Activated naive CD4-positive, alpha-beta T cell treated with anti-CD3 and anti-CD28 coated beads, Interleukin-2, amount 10 ng/mL, durations not matched to agents 7 days and 5 days (primary cell): ENCODE measurements at regions not wholly inside any gene's neighbourhood (a gene's known extent, or its start where the extent isn't known, plus 50 kb on each side); places are given as distances from the start of the nearest gene placed in this dataset.
"Not testable (repeated sequence)": the region's sequence is repeated elsewhere in the genome, so short reads cannot be mapped to it uniquely, and the experiment has no call there.

Experiments used
- CTCF ChIA-PET: fragments of 350-600 bp; sonication (Branson Sonifier 250); formaldehyde crosslinking; loops from one replicate; lab custom pipeline; 2021; ENCODE audit warnings: antibody characterized with exemption; lab: Charles Lee
- DNase-seq: peaks from one replicate; pipeline ENCODE4 v3.0.0-alpha.2; 2020
- H3K27ac Mint-ChIP-seq: one replicate; pipeline ENCODE4 v1.8.0; 2021; ENCODE audit warnings: mild to moderate bottlenecking, moderate library complexity, mixed read lengths
- H3K27me3 Mint-ChIP-seq: one replicate; pipeline ENCODE4 v1.8.0; 2021; ENCODE audit warnings: mild to moderate bottlenecking, mixed read lengths
- H3K36me3 Mint-ChIP-seq: one replicate; pipeline ENCODE4 v1.8.0; 2021; ENCODE audit warnings: mixed read lengths
- H3K4me1 Mint-ChIP-seq: one replicate; pipeline ENCODE4 v1.8.0; 2021; ENCODE audit warnings: mixed read lengths
- H3K4me3 Mint-ChIP-seq: one replicate; pipeline ENCODE4 v1.8.0; 2021; ENCODE audit warnings: mild to moderate bottlenecking, moderate library complexity, mixed read lengths
- H3K9me3 Mint-ChIP-seq: one replicate; pipeline ENCODE4 v1.8.0; 2021; ENCODE audit warnings: mixed read lengths

DNA sequence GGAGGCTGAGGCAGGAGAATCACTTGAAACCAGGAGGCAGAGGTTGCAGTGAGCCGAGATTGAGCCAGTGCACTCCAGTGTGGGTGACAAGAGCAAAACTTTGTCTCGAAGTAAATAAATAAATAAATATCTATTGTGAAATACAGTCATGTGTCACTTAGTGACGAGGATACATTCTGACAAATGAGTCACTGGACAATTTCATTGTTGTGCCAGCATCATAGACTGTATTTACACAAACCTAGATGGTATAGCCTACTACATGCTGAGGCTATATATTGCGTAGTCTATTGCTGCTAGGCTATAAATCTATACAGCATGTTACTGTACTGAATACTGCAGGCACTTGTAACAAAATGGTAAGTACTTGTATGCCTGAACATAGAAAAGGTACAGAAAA, 61.1 kb upstream of the CCL21 start:
- Mint-ChIP-seq H3K36me3 (no peaks in the 10 kb centered on the region), H3K27me3 (peaks cover 22% of the 10 kb centered on the region), H3K4me3 (no peak overlapping the region), H3K9me3 (no peaks in the 10 kb centered on the region), H3K27ac (no peak overlapping the region), H3K4me1 (no peaks in the 10 kb centered on the region)
- CTCF ChIA-PET, result no interaction called here
- no peak for DNase-seq

DNA sequence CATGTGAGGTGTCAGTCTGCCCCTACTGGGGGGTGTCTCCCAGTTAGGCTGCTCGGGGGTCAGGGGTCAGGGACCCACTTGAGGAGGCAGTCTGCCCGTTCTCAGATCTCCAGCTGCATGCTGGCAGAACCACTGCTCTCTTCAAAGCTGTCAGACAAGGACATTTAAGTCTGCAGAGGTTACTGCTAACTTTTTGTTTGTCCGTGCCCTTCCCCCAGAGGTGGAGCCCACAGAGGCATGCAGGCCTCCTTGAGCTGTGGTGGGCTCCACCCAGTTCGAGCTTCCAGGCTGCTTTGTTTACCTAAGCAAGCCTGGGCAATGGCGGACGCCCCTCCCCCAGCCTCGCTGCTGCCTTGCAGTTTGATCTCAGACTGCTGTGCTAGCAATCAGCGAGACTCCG, 57.2 kb upstream of the CCL21 start:
- H3K36me3 Mint-ChIP-seq, H3K27ac Mint-ChIP-seq, H3K4me1 Mint-ChIP-seq, CTCF ChIA-PET, H3K4me3 Mint-ChIP-seq, H3K9me3 Mint-ChIP-seq, DNase-seq: not testable (repeated sequence)
- H3K27me3 Mint-ChIP-seq, result peaks cover 13% of the 10 kb centered on the region

DNA sequence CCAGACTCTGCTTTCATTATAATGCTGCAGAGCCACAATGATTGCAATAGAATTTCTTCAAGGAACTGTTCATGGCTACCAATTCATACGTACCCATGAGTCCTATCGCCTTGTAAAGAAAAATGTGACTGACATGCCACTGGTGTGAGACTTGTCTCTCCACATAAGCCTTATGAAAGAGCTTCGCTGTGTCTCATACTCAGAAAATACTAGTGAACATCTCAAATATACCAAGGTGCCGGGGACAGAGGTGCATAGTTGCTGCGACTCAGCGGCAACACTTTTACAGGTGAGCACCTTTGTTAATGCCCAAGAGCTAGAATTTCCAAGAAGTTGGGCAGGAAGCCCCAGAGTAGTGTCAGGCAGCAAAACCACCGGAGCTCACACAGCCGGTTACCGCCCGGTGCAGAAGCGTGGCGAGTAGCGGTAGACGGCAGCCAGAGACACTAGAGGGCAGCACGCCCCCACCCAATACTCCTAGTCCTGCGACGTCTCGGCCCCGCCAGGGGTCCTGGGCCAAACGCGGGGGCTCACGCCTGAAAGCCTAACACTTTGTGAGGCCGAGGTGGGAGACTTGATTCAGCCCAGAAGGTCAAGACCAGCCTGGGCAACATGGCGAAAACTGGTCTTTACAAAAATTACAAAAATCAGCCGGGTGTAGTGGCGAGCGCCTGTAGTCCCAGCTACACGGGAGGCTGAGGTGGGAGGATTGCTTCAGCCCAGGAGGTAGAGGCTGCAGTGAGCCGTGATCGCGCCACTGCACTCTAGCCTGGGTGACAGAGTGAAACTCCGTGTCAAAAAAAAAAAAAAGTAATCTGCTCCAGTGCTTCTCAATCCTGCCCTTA, 50.5 kb upstream of the CCL21 start:
- H3K27ac Mint-ChIP-seq, H3K36me3 Mint-ChIP-seq, H3K4me1 Mint-ChIP-seq, H3K9me3 Mint-ChIP-seq, H3K4me3 Mint-ChIP-seq: not testable (repeated sequence)
- H3K27me3 Mint-ChIP-seq, result peaks cover 25% of the 10 kb centered on the region
- CTCF ChIA-PET, result interaction anchor here (0.6 to 1.5 kb wide), 13 partner anchors 8 to 719 kb away, joined by 3 to 12 read pairs (median 3); no protein-coding TSS in a partner anchor
- peak; percentile 72 for DNase-seq
